Central memory CD8-positive, alpha-beta T cell (primary cell): ENCODE measurements at regions not wholly inside any gene's neighbourhood (a gene's known extent, or its start where the extent isn't known, plus 50 kb on each side); places are given as distances from the start of the nearest gene placed in this dataset.

ENCODE experiments used
- ATAC-seq: fragments of 150-1000 bp; cut with Tn5 transposase; replicated peaks from 2 replicates; pipeline ENCODE4 v1.10.0; 2022; ENCODE audit warnings: mild to moderate bottlenecking, moderate FRiP score, moderate number of reproducible peaks; ENCODE audit not compliant: poor library complexity, severe bottlenecking; ENCODE audit errors: extremely low read depth
- DNase-seq, 2 donors: peaks; one replicate each; pipeline ENCODE4 v3.0.0; 2021; ENCODE audit warnings: low spot score in 2 of 2
- H3K27ac Mint-ChIP-seq: one replicate; pipeline ENCODE4 v1.8.0; 2022; ENCODE audit warnings: low read depth, mild to moderate bottlenecking, moderate library complexity, mixed read lengths
- H3K27me3 Mint-ChIP-seq: one replicate; pipeline ENCODE4 v1.8.0; 2022; ENCODE audit warnings: mixed read lengths
- H3K36me3 Mint-ChIP-seq: one replicate; pipeline ENCODE4 v1.8.0; 2022; ENCODE audit warnings: mild to moderate bottlenecking, moderate library complexity, mixed read lengths; ENCODE audit not compliant: insufficient read depth
- H3K4me1 Mint-ChIP-seq: one replicate; pipeline ENCODE4 v1.8.0; 2022; ENCODE audit warnings: mixed read lengths
- H3K4me3 Mint-ChIP-seq: one replicate; pipeline ENCODE4 v1.8.0; 2022; ENCODE audit warnings: mild to moderate bottlenecking, moderate library complexity, mixed read lengths
- H3K9me3 Mint-ChIP-seq: one replicate; pipeline ENCODE4 v1.8.0; 2022; ENCODE audit warnings: mixed read lengths

- no peaks in the 10 kb centered on the region for H3K27me3 Mint-ChIP-seq
- H3K9me3 Mint-ChIP-seq = no peaks in the 10 kb centered on the region
- no peak overlapping the region for H3K27ac Mint-ChIP-seq
- H3K4me3 Mint-ChIP-seq = no peak overlapping the region
- peaks cover 22% of the 10 kb centered on the region for H3K4me1 Mint-ChIP-seq
- no peak for DNase-seq
- no peaks in the 10 kb centered on the region for H3K36me3 Mint-ChIP-seq
- ATAC-seq = no peak
Measured at GRCh38 chr9:130755377-130756007, 61.9 kb downstream of the EXOSC2 start.

- Mint-ChIP-seq H3K27ac (peak overlapping the region; percentile 16), H3K27me3 (no peaks in the 10 kb centered on the region), H3K9me3 (no peaks in the 10 kb centered on the region), H3K36me3 (no peaks in the 10 kb centered on the region), H3K4me1 (peaks cover 22% of the 10 kb centered on the region), H3K4me3 (no peak overlapping the region)
- ATAC-seq (no peak), DNase-seq (no peak)
Measured at GRCh38 chr9:130756037-130756436, 62.5 kb downstream of the EXOSC2 start.

- Mint-ChIP-seq H3K27ac (peak overlapping the region; percentile 16), H3K27me3 (no peaks in the 10 kb centered on the region), H3K4me1 (peaks cover 22% of the 10 kb centered on the region), H3K4me3 (no peak overlapping the region), H3K36me3 (no peaks in the 10 kb centered on the region), H3K9me3 (no peaks in the 10 kb centered on the region)
- DNase-seq (no peak), ATAC-seq (no peak)
Measured at GRCh38 chr9:130756455-130757152, 63.0 kb downstream of the EXOSC2 start.

- no peaks in the 10 kb centered on the region for H3K36me3 Mint-ChIP-seq
- no peaks in the 10 kb centered on the region for H3K27me3 Mint-ChIP-seq
- H3K9me3 Mint-ChIP-seq = no peaks in the 10 kb centered on the region
- DNase-seq (no peak), ATAC-seq (no peak)
- H3K4me1 Mint-ChIP-seq = peaks cover 31% of the 10 kb centered on the region
- H3K27ac Mint-ChIP-seq = no peak overlapping the region
- H3K4me3 Mint-ChIP-seq = no peak overlapping the region
Measured at GRCh38 chr9:130759738-130760137, 66.2 kb downstream of the EXOSC2 start.

DNA sequence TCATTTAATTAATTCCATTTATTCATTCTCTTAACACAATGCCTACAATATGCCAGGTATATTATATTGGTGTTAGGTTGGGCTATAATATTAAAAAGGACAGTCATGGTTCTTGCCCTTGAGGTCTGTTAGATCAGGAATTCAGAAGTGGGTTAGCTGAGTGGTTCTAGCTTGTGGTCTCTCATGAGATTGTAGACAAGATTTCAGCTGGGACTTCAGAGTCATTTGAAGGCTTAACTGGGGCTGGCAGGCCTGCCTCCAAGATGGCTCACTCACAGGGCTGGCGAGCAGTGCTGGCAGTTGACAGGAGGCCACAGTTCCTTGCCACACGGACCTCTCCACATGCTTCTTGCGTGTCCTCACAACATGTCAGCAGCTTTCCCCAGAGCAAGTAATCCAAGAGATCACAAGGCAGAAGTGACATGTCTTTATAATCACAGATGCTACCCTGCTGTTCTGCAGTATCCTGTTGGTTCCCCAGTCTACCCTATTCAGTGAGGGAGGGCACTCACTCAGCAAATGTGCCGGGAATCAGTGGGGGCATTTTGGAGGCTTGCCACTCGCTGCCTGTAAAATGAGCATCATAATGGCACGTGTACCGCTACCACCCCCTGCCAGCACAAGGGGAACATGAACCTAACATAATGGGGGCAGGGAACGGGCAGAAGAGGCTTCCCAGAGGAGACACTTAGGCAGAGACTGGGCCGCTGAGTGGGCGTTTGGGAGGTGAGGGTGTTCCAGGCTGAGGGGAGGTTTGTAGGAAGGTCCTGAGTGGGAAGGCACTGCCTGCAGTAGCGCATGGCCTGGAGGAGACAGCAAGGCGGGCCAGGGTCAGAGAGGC, 70.0 kb downstream of the EXOSC2 start:
- Mint-ChIP-seq H3K4me3 (no peak overlapping the region), H3K4me1 (peaks cover 45% of the 10 kb centered on the region), H3K36me3 (no peaks in the 10 kb centered on the region), H3K27me3 (no peaks in the 10 kb centered on the region), H3K27ac (no peak overlapping the region), H3K9me3 (no peaks in the 10 kb centered on the region)
- no peak for DNase-seq
- ATAC-seq = no peak

GRCh38 chr9:130765137-130766020, 69.7 kb upstream of the ABL1 start:
- ATAC-seq = no peak
- peak overlapping the region; percentile 54 for H3K27ac Mint-ChIP-seq

DNA sequence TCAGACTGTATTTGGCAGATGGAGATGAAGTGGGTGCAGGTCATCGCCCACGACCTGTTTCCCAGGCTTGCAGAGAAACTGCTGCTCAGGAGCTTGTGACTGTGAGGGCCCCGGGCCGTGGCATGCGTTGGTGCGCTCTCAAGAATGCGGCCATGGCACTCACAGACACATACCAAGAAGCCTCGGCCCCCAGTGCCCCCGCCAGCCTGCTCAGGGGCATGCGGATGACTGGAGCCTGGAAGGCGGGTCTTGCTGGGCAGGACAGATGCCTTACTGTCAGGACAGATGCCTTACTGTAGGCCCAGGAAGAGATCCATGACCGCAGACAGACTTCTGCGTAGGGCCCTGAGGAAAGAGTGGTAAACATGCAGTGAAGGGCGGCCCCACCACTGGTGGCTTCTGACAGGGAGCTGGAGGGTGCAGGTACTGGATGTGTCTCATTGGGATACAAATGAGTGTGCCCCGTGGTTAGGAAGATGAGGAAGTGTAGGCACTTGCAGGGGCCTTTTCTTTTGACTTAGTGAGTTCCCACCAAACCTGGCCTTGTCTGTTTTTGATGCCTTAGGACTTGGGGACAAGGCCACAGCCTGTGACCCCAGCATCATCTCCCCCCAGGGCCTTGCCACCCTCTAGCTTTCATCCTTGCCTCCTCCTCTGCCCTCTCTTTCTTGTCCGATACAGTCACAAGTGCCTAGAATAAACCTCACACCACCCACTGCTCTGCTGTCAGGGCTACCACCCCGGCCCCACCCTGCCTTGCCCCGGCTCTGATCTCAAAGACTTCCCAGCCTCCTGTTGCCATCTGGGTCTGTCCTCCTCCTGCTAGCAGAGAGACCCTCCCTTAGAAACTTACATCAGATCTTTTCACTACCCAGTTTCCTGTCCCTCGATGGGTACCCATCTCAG, 68.8 kb upstream of the ABL1 start:
- Mint-ChIP-seq H3K36me3 (no peaks in the 10 kb centered on the region), H3K9me3 (no peaks in the 10 kb centered on the region), H3K27ac (peak overlapping the region; percentile 69), H3K4me1 (peaks cover 49% of the 10 kb centered on the region), H3K27me3 (no peaks in the 10 kb centered on the region), H3K4me3 (no peak overlapping the region)
- no peak for ATAC-seq
- no peak for DNase-seq

More at GRCh38 chr9:130765137-130766020, 69.7 kb upstream of the ABL1 start:
- Mint-ChIP-seq H3K4me1 (peaks cover 49% of the 10 kb centered on the region), H3K4me3 (no peak overlapping the region), H3K27me3 (no peaks in the 10 kb centered on the region), H3K36me3 (no peaks in the 10 kb centered on the region), H3K9me3 (no peaks in the 10 kb centered on the region)
- DNase-seq = no peak

DNA sequence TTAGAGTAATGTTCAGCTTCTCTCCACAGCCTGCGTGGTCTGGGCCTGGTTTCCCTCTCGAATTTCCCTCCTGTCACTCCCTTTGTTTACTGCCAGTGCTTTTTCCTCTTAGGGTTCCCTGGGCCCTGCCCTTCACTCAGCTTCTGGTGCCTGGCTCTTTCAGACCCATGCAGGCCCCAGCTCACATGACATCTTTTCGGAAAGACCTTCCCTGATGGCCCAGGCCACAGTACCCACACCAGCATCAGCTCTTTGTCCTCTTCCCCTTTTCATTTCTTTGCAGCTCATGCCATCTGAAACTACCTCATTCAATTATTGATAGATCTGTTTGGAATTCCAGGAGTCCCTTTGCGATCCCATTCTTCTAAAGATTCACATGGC, 68.1 kb upstream of the ABL1 start:
- DNase-seq = no peak
- no peaks in the 10 kb centered on the region for H3K36me3 Mint-ChIP-seq
- ATAC-seq = no peak
- peak overlapping the region; percentile 69 for H3K27ac Mint-ChIP-seq
- H3K27me3 Mint-ChIP-seq = no peaks in the 10 kb centered on the region
- H3K9me3 Mint-ChIP-seq = no peaks in the 10 kb centered on the region
- peaks cover 49% of the 10 kb centered on the region for H3K4me1 Mint-ChIP-seq
- H3K4me3 Mint-ChIP-seq = no peak overlapping the region

DNA sequence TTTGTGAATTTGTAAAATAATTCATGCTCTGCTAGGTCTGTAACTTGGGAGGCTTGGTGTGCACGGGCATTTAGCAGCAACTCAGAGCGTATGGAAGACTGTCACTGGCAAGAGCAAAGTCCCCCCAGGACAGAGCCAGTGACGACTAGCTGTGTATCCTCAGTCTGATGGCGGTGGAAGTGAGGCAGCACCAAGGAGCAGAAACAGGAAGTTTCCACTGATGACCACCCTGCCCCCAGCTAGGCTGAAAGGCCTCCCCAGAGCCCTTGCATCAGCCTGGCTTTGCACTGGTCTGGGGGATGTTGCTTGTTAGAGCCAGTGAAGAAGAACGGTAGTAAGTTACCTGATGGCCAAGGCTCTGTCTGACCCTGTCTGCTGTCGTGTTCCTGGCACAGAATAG, 66.8 kb upstream of the ABL1 start:
- Mint-ChIP-seq H3K27ac (no peak overlapping the region), H3K4me1 (peaks cover 55% of the 10 kb centered on the region), H3K27me3 (no peaks in the 10 kb centered on the region), H3K36me3 (no peaks in the 10 kb centered on the region), H3K4me3 (no peak overlapping the region), H3K9me3 (no peaks in the 10 kb centered on the region)
- DNase-seq (no peak), ATAC-seq (no peak)

DNA sequence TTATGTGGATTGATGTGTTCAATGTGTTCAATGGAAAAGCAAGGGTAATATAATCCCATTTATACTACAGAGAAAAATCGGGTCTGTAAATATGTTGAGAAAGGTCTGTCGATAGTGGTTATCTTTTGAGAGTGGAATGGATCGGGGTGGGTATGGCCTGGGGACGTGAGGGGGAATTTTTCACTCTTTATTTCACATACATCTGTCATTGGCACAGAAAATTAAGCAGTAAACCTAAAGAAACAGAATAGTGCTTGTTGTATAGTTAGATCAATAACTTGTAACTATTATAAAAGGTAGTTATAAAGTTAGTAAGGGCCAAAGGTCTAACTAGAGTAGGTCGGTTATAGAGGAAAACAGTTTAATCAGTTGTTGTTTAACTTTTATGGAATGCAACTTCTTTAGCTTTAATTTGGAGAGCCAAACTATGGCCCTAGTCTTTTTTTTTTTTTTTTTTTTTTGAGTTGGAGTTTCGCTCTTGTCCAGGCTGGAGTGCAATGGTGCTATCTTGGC, 66.1 kb upstream of the ABL1 start:
- no peak overlapping the region for H3K27ac Mint-ChIP-seq
- no peaks in the 10 kb centered on the region for H3K27me3 Mint-ChIP-seq
- DNase-seq (no peak), ATAC-seq (no peak)
- H3K4me1 Mint-ChIP-seq = peaks cover 48% of the 10 kb centered on the region
- H3K4me3 Mint-ChIP-seq = no peak overlapping the region
- H3K9me3 Mint-ChIP-seq = no peaks in the 10 kb centered on the region
- no peaks in the 10 kb centered on the region for H3K36me3 Mint-ChIP-seq

- Mint-ChIP-seq H3K27ac (no peak overlapping the region), H3K9me3 (no peaks in the 10 kb centered on the region), H3K36me3 (no peaks in the 10 kb centered on the region), H3K4me3 (no peak overlapping the region), H3K4me1 (peaks cover 45% of the 10 kb centered on the region), H3K27me3 (no peaks in the 10 kb centered on the region)
- ATAC-seq (no peak), DNase-seq (no peak)
Measured at GRCh38 chr9:130770093-130770492, 65.0 kb upstream of the ABL1 start.
